NCI-H1417 treated with DMSO at 0.1 percent for 48 hours (cell line): ENCODE measurements at regions not wholly inside any gene's neighbourhood (a gene's known extent, or its start where the extent isn't known, plus 50 kb on each side); places are given as distances from the start of the nearest gene placed in this dataset.
"Not testable (repeated sequence)": the region's sequence is repeated elsewhere in the genome, so short reads cannot be mapped to it uniquely, and the experiment has no call there.

Source experiments
- DNase-seq: peaks from one replicate; lab custom pipeline; 2025; lab: John Stamatoyannopoulos, UW

DNA sequence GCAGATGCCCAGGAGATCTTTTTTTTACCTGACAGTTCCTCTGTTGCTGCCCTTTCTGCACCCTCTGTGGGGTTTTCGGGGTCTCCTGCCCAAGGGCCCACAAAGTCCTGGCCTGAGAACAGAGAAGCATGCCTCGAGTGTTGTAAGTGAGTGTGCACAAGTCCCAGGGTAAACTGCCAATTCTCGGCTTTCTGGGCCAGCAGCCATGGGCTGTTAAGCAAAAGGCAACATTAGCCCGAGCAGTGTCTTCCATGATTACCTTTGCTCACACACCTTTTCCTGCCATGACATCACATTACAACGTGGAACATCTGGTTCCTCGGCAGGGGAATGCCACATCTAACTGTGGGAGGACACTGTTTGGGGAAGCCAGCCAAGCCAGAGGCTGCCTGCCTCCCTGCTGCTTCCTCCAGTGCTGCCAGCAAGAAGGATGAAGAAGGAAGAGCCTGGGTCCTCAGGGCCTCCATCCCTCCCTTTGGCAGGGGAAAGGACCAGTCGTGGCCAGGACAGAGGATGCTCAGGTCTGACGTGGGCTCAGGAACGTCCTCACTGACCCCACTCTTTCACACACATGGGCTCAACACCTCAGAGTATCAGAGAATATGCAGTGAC, 485.9 kb downstream of the OMA1 start:
- DNase-seq = no peak

DNA sequence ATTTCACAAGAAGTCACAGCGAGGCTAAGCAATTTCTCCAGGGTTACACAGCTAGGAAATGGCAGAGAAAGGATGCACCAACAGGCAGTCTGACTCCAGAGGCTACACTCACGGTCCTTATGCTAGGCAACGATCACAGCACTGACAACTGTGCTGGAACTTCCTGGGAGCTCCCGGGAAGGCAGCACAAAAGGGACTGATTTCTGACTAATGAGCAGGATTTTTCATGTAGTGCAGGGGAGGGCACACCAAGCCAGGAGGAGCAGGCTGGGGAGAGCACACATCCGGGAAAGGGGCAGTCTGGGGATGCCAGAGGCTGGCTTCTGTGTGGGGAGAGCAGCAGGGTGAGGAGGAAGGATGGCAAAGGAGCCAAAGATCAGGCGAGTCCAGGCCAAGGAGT, 486.7 kb downstream of the OMA1 start:
- DNase-seq = no peak

DNA sequence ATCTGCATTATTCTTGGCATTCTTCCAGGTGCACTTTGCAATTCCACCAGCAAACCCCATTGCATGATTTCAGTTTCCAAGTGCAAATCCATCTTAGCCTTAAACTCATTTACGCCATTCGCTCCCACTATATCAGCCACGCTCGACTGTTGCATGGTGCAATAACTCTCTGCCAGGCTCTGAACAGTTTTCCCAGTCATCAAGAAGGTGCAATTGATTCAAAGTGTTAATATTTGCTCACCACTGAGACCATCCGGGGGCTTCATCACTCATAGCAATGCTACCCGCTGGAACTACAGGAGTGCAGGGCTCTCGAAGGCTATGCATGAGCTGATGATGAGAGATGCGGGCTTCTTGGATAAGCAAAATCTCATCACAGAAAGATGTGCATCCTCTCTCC, 488.2 kb downstream of the OMA1 start:
- no peak for DNase-seq

DNA sequence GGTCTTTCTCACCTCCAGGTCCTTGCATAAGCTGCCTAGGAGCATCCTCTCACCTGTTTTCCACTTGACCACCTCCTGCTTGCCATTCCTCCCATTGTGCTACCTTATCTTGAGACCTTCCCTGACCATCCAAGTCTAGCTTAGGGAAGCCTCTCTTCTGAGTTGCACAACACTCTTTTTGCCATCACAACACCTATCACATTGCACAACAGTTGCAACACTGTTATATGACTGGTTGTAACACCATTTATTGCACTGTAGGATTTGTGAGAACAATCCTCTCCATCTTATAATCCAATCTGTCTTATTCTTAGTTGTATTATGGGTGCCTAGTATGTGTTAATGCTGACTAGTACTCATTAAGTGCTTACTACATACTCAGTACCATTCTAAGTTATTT, 488.7 kb downstream of the OMA1 start:
- no peak for DNase-seq

DNA sequence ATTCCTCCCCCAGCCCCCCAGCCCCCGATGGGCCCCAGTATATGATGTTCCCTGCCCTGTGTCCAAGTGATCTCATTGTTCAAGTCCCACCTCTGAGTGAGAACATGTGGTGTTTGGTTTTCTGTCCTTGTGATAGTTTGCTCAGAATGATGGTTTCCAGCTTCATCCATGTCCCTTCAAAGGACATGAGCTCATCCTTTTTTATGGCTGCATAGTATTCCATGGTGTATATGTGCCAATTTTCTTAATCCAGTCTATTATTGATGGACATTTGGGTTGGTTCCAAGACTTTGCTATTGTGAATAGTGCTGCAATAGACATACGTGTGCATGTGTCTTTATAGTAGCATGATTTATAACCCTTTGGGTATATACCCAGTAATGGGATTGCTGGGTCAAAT, 495.3 kb downstream of the OMA1 start:
- not testable (repeated sequence) for DNase-seq

DNA sequence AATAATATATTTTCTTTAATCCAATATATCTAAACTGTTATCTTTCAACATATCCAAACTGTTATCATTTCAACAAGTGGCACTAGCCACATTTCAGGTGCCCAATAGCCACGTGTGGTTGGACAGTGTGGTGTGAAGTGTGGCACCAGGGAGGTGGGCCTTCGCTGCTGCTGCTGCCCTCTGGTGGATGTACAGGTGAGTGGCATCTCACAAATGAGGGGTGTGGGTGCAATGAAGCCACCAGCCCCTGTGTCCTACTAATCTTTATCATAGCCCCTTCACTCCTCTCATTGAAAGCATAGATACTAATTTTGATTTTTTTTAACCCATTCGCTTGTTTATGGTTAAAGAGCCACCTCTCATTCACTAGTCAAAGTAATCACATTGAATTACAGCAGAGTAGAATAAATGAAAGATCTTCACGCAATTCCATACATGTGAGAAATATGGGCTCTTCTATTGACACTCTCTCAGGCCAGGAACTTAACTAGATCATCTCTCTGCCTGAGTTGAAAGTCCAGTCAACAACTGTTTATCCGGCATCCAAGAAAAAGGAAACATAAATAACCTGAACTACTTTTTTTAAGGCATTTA, 499.2 kb downstream of the OMA1 start:
- no peak for DNase-seq

DNA sequence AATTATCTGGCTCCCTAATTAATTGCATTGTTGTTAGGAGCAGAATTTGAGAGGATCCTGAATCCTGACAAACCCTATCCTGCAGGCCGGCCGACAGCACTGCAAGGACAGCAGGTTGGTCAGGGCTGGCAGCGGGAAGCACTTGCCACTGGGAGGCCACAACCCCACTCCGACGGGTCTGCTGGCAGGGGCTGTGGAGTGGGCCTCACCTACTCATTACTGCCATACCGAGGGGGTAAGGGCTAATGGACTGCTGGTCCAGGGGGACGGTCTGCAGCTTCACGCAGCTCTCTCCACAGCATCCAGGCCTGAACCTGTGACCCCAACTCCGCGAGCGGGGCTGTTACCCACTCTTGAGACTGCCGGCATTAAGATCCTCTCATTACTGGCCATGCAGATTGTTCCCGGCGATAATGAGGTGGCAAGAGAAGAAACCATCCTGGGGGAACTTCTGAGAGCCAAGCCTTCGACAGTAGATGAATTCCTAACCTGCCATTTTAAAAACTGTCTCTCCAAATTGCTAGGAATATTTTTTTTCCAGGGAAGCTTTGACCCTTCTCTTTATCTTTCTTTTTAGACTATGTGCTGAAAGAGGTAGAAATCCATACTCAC, 501.3 kb downstream of the OMA1 start:
- DNase-seq = no peak

DNA sequence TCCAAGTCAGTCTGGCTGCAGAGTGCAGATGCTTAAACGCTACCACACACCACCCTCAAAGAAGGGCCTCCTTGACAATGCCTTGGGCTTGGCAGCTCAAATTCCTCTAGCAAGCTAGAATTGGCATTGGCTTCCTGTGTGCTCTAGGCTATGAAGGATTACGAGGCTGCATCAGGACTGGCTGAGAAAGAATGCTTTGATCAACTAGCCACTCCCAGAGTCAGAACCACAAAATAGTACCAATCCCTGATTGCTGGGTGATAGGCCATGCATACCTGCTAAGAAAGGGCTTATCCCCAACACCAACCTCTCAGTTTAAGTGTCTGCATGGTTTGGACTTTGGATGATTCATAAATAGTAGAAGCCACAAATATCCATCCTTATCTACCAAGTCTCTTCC, 504.9 kb downstream of the OMA1 start:
- DNase-seq = no peak

DNA sequence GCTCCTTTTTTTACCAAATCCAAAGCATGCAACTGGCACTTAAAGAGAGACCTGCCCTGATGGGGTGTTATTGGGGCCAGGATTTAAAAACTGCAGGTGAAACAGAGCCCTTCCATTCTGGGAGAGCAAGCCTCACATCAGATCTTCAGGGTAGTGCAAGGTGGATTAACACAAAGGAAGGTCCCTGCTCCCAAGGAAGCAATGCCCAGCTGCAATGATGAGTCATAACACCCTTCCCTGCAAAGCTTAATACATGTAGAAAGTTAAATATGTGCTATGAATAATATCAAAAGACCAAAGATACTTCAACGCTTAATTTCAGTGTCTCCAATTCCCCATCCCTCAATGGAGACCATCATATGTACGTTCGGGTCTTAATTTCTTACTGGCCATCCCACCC, 508.0 kb downstream of the OMA1 start:
- no peak for DNase-seq

DNA sequence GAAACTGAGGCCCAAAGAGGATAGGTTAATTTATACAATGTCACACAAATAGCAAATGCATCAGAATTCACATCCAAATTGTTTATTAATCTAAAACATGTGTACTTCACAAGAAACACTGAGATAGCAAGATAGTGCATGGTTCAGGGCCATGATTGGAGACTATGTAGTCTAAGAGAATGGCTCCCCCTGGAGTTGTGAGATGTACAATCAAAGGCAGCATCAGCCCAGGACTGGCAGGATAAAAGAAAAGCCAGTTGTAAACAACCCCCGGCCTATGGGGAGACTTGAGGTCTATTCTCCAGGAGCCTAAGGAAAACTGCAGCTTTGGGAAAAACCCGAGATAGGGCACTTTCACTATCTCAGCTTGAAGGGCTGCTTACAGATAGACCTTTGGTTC, 511.0 kb downstream of the OMA1 start:
- no peak for DNase-seq

DNA sequence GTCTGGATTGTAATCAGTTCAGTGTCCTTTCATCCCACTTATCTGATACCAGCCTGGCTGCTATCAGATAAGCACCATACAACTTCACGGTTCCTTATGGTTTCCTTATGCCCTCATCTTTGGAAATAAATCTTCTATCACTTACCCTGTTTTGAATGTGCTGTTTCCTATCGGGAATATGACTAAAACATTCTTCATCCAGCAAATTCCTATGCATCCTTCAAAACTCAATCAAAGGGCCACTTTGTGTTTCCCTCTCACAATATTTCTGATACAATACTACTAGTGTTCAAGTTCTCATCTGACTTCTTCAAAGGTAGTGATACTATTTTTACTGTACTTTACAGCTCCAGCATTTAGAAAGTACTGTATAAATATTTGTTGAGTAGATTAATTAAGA, 513.2 kb downstream of the OMA1 start:
- no peak for DNase-seq

DNA sequence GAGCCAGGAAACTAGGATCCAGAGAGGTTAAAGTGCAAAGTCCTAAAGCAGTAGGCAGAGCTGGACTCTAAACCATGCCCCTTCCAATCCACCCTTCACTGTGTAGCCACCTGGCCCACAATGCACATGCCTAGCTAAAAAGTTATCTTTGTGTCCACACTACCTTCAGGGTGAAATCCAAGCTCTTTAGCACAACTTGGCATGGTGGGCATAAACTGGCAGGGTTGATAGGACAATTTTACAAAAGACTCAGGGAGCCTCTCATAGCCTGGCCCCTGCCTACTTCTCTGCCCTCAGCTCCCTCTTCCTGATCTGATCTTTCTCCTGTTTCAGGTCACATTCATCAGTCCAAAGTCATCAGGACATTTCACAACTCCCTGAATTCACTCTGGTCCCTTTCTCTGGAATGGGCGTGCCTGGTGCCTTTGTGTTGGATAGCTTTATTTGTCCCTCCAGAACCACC, 513.9 kb downstream of the OMA1 start:
- no peak for DNase-seq

DNA sequence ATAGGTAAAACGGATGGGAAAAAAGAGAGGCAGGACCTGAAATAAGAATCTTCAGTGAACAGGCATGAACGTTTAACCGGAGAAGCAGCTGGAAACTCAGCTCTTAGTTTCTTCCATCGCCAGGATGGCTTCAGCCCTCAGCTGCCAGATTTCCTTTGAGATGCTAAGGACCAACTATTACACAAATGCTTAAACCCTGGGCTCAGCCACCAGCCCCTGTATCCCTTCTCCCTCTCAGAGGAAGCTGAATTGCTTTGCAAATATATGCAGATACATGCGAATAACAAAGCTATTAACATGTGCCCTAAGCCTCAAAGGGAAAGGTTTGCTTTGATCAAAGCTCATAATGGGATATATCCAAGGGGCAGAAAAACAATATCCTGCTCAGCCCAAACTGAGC, 515.1 kb downstream of the OMA1 start:
- no peak for DNase-seq

DNA sequence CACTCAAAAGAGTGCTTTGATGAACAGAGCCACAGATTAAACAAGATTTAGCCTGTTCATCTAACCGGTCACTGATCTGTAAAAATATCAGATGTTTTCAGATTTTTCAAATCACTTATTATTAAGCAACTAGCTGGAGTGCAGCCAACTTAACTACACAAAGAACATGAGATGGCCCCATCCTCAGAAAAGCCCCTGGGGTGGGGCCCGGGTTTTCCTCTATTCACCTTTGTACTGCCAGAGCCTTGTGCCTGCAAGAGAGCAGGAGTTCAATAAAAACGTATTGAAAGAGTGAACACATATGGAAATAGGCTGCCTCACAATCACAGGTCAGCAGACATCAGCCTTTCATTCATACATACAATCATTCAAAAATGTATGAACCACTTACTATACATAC, 516.1 kb downstream of the OMA1 start:
- no peak for DNase-seq

DNA sequence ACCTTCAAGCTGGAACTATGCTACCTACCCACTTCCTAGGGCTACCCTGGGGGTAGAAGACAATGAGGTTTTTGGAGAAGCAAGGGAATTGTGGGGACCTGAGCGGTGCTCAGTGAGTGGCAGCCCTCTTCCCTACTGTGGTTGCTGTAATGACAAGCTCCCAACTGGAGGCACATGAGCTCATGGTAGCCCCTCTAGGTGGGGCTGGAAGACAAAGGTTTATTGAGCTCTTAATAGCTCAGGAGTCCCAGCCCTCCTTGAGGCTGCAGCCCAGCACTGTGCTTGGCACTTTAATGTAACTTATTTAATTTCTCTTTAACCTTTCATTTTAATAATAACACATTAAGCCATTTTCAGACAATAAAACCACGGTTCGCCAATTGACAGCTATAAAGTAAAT, 528.9 kb downstream of the OMA1 start:
- DNase-seq = no peak

DNA sequence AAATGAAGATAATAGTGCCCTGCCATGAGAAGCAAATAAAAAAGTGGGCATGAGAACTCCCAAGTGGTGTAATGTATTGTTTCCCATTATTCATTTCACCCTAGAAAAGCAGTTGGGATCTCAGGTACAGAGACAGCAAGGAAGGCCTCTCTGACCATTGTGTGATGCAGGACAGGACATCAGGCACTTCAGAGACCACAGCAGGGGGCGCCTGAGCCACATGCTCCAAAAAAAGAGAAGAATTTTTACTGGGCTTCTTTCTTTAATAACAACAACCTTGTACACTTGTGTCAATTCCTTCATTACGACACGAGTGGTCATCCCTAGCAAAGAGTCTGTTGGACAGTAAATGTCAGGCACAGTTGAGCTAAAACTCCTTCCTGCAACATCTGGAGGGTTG, 533.3 kb downstream of the OMA1 start:
- no peak for DNase-seq

DNA sequence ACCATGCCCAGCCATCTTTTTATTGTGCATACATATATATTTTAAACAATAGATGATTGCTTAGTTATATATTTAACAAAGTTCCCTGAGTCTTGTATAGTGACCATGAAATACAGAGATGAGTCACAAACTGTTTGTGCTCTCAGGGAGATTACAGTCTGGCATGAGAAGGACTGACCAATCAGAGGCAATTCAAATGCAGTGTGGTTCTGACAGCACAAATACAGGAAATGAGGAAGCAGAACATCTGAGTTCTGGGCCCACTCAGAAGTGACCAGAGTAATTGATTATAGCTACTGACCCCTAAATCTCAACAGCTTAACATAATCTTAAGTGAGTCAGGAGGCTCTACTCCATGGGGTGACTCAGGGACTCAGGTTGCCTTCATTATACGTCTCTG, 534.5 kb downstream of the OMA1 start:
- no peak for DNase-seq

DNA sequence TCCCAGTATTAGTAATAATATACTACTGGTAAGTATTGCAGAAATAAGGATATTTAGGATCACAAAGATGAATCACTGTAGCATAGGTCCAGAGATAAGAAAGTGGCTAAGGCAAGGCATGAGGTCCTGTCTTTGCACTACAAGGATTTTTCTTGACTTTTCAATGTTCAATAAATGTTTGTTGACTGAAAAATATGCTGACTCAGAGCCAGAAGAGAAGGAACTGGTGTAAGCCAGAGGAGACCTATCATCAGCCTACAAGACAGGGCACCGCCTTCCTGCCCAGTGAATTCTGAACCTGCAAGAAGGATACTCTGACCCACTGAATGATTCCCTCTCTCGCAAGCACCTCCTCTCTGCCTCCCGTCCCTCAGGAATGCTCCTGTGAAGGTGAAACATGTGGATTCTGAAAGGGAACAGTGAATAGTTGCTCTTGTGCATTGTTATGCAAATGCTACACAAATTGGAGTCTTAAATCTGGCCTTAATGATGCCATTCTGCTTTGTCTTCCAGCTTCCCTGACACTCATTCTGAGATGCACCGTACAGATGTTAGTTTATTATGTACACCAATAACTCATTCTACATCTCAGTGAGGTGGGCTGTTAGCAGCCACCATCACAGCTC, 540.0 kb downstream of the OMA1 start:
- DNase-seq = no peak

DNA sequence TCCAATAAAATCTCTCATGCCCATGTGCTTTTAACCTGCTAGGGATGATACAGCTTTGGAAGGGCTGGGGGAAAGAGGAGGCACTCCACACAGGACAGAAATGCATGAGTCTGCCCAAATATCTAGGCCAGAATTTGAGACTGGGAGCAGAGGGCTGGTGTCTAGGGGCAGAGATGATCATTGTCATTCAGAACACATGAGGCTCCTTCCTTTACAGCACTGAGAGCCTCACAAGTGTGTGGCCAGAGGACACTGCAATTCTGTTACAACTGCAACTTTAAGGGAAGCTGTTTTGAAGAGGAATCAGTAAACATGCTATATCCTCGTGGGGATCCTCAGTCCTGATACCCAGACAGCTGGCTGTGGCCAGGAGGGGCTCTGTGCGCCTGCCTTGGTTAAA, 541.3 kb downstream of the OMA1 start:
- no peak for DNase-seq

DNA sequence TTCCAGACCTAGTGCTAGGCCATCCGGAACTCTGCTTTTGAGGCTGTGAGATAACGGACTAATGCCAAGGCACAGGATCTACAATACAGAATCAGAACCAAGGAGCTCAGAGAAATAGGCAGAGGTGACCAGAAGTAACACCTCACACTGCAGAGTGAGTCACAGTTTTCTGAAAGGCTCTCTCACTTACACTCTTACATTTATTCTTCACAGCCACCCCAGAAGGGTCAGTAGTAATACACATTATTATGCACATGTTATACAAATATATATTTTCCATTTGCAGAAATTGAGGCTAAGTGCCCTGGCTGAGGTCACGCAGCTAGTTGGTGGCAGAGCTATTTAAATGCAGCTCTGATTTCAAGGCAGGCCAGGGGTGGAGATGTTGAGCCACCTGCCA, 542.5 kb downstream of the OMA1 start:
- no peak for DNase-seq

DNA sequence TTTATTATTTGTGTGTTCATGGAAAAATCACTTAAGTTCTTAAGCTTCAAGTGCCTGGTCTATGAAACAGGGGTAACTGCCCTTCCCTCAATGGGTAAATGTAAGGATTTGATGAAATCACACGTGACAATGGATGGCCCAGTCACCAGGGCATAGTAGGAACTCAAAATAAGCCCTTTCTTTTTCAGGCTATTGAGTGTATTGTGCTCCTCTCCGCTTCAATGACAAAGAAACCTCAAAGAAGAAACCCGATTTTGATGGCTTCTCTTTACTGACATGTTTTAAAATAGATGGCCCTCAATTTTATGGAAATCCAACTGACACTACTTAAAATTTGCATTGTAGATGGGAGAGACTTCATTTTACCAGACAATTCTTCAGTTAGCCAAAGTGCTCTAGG, 543.5 kb downstream of the OMA1 start:
- no peak for DNase-seq

DNA sequence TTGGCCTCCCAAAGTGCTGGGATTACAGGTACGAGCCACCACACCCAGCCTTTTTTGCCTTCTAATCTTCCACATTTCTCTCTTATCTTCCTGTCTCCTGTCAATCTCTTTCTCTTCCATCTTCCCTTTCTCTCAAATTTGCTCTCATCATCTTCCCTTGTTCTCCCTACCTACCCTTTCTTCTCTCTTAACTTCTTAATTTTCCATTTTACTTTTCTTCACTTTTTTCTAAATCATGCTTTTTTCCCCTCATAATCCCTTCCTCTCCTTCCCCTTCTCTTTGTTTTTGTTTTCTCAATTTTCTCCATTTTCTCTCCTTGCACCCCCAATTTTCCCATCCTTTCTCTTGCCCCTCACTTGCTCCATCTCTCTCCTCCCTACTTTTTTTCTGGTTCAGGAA, 545.7 kb downstream of the OMA1 start:
- no peak for DNase-seq

DNA sequence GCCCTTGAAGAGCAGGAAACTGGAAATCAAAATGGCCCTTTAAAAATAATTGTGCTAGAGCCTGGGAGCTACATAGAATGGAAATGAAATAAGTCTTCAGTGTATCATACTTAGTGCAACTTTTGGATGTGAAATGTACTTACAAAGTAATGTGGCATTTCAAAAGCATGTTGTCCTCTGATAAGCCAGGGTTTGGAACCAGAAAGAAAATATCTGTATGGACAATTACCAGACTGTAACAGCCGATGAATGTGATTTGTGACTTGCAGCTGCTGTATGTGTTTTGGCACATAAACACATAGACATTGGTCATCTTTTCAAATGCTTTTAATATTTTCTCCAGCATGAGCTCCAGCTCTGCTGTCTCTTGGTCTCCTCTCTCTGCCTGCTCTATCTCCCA, 546.4 kb downstream of the OMA1 start:
- DNase-seq = no peak

DNA sequence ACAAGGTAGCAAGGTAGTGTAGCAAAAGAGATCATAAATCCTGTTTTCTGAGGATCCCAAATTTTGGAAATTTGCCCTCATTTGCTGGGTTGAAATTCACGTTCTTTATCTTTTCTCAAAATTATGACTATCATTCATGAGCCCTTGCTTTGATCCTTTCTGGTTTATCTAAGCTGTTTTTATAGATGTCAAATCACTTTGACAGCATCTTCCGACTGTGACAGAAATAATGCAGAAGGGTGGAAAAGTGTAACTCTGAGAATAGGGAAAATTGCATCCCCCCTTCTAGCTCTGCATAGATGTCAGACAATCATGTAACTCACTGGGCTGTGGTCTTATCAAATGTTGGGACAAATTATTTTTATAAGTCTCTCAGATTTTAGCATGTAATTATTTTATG, 550.1 kb downstream of the OMA1 start:
- no peak for DNase-seq
